ENCODE measurements at regions not wholly inside any gene's neighbourhood (a gene's known extent, or its start where the extent isn't known, plus 50 kb on each side); places are given as distances from the start of the nearest gene placed in this dataset.

GRCh38 chr2:118584062-118584749, 263.2 kb downstream of the EN1 start:
- TF ChIP-seq CTCF (conservative IDR thresholded peaks at IDR 0.05; ENCODE audit: low read length), result no peak
- no peak for TF ChIP-seq EZH2phosphoT487 (IDR thresholded peaks at IDR 0.05; ENCODE audit: borderline replicate concordance)
